Forelimb muscle (tissue), 1 donor: ENCODE measurements at regions not wholly inside any gene's neighbourhood (a gene's known extent, or its start where the extent isn't known, plus 50 kb on each side); places are given as distances from the start of the nearest gene placed in this dataset.

Experiments
- DNase-seq: peaks from one replicate; pipeline ENCODE4 v3.0.0-alpha.2; 2013; ENCODE audit warnings: low read depth

GRCh38 chr5:167950126-167950721 lies 341.2 kb upstream of the WWC1 start:
- no peak for DNase-seq

- DNase-seq, result no peak
Measured at GRCh38 chr5:167951116-167951515, 340.3 kb upstream of the WWC1 start.

- no peak for DNase-seq
Measured at GRCh38 chr5:167952278-167952995, 339.0 kb upstream of the WWC1 start.

- DNase-seq, result no peak
Measured at GRCh38 chr5:167953151-167953798, 338.2 kb upstream of the WWC1 start.

DNA sequence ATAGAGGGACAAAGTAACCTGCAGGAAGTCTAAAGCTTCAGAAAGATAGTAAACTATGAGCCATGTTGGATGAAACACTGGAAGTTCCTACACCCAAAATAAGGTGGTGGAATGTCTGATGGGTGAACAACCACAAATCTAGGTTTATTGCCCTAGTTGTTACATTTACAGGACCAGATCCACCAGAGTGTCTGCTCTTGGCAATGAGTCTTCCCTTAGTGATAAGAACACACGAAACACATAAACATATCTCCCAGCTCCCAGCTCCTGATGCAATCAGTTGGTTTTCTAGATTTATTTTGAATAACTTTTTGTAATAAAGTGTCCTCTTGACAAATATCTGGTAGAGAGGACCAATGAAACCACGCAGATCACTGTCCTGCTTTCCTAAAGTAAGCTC lies 329.7 kb upstream of the WWC1 start:
- no peak for DNase-seq

DNA sequence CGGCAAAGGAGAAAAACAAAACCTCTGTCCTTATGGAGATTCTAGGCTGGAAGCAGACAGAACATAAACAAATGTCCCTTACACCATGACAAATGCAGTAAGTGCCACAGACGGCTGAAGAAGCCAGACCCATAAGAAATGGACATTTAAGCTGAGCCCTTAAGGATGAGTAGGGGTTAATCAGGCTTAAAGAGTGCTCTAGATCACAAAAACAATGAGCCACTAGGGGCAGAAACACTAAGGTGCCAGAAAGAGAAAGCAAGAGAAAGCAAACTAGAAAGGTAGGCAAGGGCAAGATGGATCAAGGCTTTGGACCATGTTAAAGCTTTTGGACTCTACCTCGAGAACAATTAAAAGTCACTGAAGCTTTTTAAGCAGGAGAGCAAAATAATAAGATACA lies 326.9 kb upstream of the WWC1 start:
- no peak for DNase-seq

DNA sequence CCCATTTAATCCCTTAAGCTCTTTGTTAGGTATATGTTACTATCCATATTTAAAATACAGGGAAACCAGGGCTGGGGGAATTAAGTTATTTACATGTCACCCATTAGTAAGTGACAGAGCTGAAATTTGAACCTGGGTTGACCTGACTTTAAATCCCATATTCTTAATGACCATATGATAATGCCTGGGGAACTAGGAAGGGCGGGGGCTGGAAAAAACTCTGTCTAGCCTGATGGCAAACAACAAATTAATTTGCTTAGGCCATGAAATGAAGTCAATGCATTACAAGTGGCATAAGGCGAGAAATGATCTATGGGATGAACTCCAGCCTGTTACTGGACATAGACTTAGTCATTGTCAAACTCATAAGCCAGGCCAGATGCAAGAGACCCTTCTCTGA lies 325.7 kb upstream of the WWC1 start:
- no peak for DNase-seq

DNA sequence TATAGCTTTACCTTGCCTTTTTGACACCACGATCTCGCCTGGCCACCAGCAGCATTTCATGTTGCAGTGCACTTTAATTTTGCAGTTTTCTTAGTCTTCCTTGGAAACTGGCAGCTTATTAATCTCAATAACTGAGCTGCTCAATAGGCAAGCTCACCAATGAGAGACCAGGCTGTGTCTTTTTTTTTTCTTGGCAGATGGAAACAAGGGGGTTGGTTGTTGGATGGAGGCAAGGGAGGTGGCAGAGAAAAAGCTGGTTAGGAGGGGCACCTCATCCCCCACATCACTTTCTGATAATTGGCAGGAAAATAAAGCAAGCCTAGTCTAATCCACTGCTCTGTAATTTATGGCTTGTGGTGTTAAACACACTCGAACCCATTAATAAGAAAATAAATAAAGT lies 324.5 kb upstream of the WWC1 start:
- no peak for DNase-seq

DNA sequence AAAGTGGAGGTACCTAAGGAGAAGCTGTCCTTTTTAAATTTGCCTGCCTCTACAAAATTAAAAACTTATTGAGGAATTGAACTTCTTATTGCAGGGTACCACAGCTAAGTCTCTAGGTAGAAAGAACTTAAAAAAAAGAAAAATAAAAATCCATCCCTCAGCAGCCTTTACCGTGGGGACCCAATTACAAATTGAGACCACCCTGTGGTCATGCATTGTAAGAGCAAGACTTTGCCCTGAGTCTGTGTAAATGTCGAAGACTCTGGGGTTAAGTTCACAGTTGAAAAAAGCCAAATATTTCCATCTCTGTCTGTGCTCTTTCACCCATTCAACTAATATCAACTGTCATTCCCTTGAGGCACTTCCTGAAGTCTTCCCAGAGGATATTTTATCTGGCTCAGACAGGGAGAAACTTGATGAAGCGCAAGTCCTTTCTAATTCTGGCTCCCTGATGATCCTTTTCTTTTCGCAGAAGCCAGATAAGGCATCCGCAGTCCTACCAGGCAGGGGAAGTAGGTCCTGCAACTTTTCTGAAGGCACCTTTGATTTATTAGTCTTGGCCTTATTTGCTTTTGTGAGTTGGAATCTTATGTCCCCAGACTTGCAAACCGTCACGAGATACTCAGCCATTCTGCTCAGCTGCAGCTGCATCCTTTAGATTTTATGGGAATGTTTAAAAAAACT lies 323.8 kb upstream of the WWC1 start:
- no peak for DNase-seq

- DNase-seq, result no peak
Measured at GRCh38 chr5:167968837-167969236, 322.6 kb upstream of the WWC1 start.

- DNase-seq, result no peak
Measured at GRCh38 chr5:167969998-167970397, 321.4 kb upstream of the WWC1 start.

GRCh38 chr5:167971706-167972105 lies 319.7 kb upstream of the WWC1 start:
- DNase-seq, result no peak

- DNase-seq, result no peak
Measured at GRCh38 chr5:167973126-167973525, 318.3 kb upstream of the WWC1 start.

DNA sequence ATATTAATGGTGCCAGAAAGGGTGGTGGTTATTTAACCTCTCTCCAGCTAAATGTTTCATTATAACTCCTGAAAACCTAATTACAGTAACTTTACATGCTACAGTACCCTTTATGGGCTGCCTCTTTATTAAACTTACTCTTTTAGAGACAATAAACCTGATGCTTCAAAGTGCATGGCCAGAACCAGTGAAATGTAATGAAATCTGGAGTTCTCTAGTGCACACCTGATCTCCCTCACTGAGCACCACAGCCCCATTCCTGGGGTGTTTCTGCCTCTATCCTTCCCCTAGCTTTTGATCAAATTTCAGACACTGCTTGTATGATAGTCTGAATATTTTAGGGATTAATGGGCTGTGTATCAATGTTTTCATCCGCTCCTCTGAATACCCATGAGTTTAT lies 306.5 kb upstream of the WWC1 start:
- no peak for DNase-seq

DNA sequence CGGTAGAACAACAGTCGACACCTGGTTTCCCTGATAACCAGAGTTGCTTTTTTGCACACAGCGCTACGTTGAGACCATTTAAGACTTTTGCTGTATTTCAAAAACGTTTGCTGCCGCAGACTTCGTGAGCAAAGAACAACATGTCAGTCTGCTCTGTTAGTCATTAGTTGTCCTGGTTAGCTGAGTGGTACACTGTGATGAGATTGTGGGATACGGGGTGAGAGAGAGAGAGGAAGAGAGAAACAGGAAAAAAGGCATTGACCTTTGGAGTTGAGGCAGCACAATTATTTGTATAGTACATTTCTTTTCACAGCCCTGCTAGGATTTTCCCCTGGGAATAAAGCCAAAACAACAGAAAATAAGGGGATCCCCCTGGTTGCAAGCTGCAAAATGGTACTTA lies 306.1 kb upstream of the WWC1 start:
- DNase-seq, result no peak

DNA sequence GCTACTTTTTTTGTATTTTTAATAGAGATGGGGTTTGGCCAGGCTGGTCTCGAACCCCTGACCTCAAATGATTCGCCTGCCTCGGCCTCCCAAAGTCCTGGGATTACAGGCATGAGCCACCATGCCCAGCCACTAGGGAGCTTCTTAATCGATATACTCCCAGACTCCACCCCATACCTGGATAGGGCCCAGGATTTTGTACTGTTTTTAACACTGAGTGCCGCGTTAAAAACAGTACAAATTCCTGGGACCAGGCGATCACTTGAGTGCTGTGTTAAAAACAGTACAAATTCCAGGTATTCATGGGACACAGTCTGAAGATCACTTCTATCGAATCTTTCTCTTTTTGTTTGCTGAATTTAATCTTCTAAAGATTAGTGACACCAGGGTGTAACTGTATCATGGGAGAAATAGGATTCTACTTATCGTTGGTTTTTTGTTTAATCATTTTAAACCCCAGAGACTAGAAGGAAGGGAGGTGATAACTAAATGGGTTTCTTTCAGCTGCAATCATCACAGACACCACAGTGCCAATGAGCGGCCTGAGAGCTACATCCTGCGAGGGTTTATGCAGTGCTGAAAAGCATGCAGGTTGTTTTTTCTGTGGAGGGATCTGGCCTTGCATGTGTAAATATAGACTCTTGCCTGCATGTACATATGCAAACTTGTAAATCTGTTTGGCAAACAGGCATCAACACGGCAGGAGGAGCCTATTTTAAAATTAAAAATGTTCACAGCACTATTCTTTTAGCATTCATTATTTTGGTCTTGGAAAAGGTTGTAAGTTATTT lies 303.8 kb upstream of the WWC1 start:
- DNase-seq, result no peak

DNA sequence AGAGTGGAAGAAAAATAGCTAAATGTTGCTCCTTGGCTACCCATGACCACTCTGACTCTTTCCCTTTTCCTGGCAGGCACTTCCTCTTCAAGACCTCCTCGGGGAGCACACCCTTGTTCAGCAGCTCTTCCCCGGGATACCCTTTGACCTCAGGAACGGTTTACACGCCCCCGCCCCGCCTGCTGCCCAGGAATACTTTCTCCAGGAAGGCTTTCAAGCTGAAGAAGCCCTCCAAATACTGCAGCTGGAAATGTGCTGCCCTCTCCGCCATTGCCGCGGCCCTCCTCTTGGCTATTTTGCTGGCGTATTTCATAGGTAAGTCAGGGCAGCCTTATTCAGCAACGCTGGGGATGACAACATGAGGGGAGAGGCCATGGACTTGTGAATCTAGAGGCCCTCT lies 298.6 kb upstream of the WWC1 start:
- no peak for DNase-seq

- DNase-seq, result no peak
Measured at GRCh38 chr5:167993771-167994170, 297.7 kb upstream of the WWC1 start.

DNA sequence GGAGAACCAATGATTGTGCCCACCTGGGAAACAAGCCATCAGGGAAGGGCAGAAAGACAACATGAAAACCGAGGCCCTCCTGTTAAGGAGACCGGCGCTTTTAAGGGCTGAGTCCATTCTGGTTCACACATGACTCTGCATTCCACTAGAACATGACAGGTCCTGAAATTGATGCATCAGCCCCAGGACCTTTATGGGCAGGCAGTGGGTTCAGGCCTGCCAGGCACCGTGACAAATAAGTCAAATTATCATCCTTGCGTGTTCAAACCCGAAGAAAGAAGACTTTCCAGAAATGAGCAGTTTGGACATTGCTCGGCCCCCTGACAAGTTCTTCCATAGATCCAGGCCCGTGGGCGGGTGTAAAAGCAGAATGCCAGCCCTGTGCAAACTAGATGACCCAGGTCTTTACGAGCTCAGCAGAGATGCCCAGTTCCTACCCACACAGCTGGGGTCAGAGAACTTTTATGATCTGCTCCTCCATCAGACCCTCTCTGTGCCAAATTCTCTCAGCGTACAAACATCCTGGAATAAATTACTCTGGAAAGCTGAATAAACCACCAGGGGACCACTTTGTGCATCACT lies 295.5 kb upstream of the WWC1 start:
- DNase-seq, result no peak

GRCh38 chr5:167998148-167998767 lies 293.2 kb upstream of the WWC1 start:
- no peak for DNase-seq

GRCh38 chr5:167999182-167999581 lies 292.3 kb upstream of the WWC1 start:
- no peak for DNase-seq
